ENCODE measurements at regions not wholly inside any gene's neighbourhood (a gene's known extent, or its start where the extent isn't known, plus 50 kb on each side); places are given as distances from the start of the nearest gene placed in this dataset.

DNA sequence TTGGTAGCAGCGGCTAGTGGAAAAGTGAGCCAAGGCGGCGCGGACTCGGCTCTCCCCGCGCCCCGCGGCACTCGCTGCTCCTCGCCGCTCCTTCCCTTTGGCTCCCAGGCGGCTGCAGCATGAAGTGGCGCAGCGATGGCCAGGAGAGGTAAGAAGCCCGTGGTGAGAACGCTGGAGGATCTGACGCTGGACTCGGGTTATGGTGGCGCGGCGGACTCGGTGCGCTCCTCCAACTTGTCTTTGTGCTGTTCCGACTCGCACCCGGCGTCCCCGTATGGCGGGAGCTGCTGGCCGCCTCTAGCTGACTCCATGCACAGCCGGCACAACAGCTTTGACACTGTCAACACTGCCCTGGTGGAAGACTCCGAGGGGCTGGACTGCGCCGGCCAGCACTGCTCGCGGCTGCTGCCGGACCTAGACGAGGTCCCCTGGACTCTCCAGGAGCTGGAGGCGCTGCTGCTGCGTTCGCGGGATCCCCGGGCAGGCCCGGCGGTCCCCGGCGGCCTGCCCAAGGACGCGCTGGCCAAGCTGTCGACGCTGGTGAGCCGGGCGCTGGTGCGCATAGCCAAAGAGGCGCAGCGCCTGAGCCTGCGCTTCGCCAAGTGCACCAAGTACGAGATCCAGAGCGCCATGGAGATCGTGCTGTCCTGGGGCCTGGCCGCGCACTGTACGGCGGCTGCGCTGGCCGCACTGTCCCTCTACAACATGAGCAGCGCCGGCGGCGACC lies 225.6 kb upstream of the CRY1 start:
- peaks cover 45% of the 10 kb centered on the region for H3K27me3 ChIP-seq (ENCODE audit: insufficient read depth, low read depth, severe bottlenecking)
- TF ChIP-seq, protein P1, sequence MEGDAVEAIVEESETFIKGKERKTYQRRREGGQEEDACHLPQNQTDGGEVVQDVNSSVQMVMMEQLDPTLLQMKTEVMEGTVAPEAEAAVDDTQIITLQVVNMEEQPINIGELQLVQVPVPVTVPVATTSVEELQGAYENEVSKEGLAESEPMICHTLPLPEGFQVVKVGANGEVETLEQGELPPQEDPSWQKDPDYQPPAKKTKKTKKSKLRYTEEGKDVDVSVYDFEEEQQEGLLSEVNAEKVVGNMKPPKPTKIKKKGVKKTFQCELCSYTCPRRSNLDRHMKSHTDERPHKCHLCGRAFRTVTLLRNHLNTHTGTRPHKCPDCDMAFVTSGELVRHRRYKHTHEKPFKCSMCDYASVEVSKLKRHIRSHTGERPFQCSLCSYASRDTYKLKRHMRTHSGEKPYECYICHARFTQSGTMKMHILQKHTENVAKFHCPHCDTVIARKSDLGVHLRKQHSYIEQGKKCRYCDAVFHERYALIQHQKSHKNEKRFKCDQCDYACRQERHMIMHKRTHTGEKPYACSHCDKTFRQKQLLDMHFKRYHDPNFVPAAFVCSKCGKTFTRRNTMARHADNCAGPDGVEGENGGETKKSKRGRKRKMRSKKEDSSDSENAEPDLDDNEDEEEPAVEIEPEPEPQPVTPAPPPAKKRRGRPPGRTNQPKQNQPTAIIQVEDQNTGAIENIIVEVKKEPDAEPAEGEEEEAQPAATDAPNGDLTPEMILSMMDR (IDR thresholded peaks at IDR 0.05; ENCODE audit: low read depth, low read length) = no peak
- no peak overlapping the region for H3K27ac ChIP-seq
- H3K9me3 ChIP-seq (ENCODE audit: severe bottlenecking) = no peaks in the 10 kb centered on the region
- H3K4me3 ChIP-seq (ENCODE audit: low read depth, low read length) = peak overlapping the region; percentile 82
- no peaks in the 10 kb centered on the region for H3K36me3 ChIP-seq
- peak; percentile 41 for DNase-seq

- H3K27ac ChIP-seq = no peak overlapping the region
- DNase-seq = no peak
- H3K9me3 ChIP-seq (ENCODE audit: severe bottlenecking) = no peaks in the 10 kb centered on the region
- peak overlapping the region; percentile 82 for H3K4me3 ChIP-seq (ENCODE audit: low read depth, low read length)
- TF ChIP-seq, protein P1 (IDR thresholded peaks at IDR 0.05; ENCODE audit: low read depth, low read length) = no peak
- no peaks in the 10 kb centered on the region for H3K36me3 ChIP-seq
- peaks cover 45% of the 10 kb centered on the region for H3K27me3 ChIP-seq (ENCODE audit: insufficient read depth, low read depth, severe bottlenecking)
These were observed 226.2 kb upstream of the CRY1 start for GRCh38 chr12:107319533-107320032.

DNA sequence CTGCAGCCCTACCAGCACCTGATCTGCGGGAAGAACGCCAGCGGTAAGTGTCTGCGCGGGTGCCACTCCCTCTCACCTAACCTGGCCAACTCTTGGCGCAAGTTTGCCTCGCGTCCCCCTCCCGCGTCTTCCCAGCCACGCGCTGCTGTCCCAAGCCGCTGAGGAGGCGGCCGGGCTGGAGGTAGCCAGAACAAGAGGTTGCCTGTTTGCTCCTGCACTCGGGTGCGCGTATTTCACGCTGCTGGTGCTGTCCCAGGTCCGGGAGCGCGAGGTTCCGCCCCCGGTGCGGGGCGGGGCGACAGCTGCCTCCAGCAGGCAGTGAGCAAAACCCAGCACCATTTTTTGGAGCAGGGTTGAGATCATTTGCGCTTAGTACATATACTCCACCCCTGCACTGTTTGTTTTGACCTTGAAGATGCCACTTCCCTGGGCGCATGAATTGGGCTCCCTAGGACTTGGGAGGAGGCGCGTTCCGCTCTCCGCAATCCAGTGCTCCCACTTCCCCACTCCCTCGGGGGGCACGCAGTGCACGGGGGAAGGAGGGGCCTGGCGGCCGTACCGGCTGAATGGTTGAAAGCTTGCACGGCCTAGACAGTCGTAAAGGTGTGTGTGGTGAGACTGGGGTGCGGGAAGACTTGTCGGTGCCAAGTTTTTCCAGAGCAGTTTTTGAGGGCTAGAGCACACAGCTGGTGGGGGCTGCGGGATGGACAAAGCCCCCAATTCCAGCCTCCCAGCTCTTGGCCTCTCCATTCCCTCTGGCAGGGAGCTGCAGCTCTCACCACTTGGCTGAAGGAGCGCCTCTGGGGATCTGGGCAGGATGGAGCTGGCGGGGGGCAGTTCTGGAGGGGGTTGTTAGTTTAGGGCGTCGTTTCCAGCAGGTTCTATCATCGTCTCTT lies 226.9 kb upstream of the CRY1 start:
- H3K9me3 ChIP-seq (ENCODE audit: severe bottlenecking) = no peaks in the 10 kb centered on the region
- no peak overlapping the region for H3K27ac ChIP-seq
- peak; percentile 15 for DNase-seq
- TF ChIP-seq, protein P1 (IDR thresholded peaks at IDR 0.05; ENCODE audit: low read depth, low read length) = no peak
- peak overlapping the region; percentile 82 for H3K4me3 ChIP-seq (ENCODE audit: low read depth, low read length)
- peaks cover 45% of the 10 kb centered on the region for H3K27me3 ChIP-seq (ENCODE audit: insufficient read depth, low read depth, severe bottlenecking)
- H3K36me3 ChIP-seq = no peaks in the 10 kb centered on the region

DNA sequence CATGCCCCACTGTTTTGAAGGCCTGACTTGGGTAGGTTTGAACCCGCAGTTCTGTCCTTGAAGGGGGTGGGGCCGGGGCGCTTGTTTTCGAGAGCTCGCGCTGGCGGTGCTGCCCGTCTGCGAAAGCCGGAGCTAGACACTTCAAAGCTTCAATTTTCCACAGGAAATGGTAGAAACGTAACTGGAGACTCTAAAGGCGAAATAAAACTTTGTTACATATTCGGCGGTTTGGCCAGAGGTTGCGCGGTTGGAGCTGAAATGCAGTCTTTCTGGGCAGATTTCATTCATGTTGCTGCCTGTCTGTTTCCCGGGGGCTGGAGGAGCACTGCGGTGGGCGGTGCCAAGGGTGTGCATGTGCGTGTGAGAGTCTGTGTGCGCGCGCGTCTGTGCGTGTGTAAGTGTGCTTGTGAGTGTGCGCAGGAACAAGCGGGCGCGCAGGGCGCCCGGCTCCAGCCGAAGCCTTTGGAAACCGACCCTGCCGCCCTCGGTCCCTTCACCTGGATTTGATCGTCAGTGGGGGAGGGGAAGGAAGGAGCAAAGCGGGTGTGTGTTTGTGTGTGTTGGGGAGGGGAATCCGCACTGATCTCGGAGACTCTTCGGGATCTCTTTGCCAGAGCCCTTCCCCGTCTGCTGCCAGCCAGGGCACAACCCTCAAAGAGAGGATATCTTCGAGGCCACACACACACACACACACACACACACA lies 227.7 kb upstream of the CRY1 start:
- Histone ChIP-seq H3K36me3 (no peaks in the 10 kb centered on the region), H3K4me3 (ENCODE audit: low read depth, low read length) (peak overlapping the region; percentile 82), H3K27ac (no peak overlapping the region), H3K27me3 (ENCODE audit: insufficient read depth, low read depth, severe bottlenecking) (peaks cover 45% of the 10 kb centered on the region), H3K9me3 (ENCODE audit: severe bottlenecking) (no peaks in the 10 kb centered on the region)
- DNase-seq = peak; percentile 16
- TF ChIP-seq, protein P1 (IDR thresholded peaks at IDR 0.05; ENCODE audit: low read depth, low read length) = no peak

GRCh38 chr12:107322063-107322462 lies 228.7 kb upstream of the CRY1 start:
- no peak overlapping the region for H3K27ac ChIP-seq
- no peaks in the 10 kb centered on the region for H3K9me3 ChIP-seq (ENCODE audit: severe bottlenecking)
- TF ChIP-seq, protein P1 (IDR thresholded peaks at IDR 0.05; ENCODE audit: low read depth, low read length) = no peak
- DNase-seq = no peak
- no peaks in the 10 kb centered on the region for H3K36me3 ChIP-seq
- H3K27me3 ChIP-seq (ENCODE audit: insufficient read depth, low read depth, severe bottlenecking) = peaks cover 45% of the 10 kb centered on the region
- no peak overlapping the region for H3K4me3 ChIP-seq (ENCODE audit: low read depth, low read length)

Data from WERI-Rb-1 (cell line).